Epithelial cell of esophagus (primary cell): ENCODE measurements at regions not wholly inside any gene's neighbourhood (a gene's known extent, or its start where the extent isn't known, plus 50 kb on each side); places are given as distances from the start of the nearest gene placed in this dataset.

Source experiments
- DNase-seq: peaks from one replicate; pipeline ENCODE4 v3.0.0; 2010; ENCODE audit warnings: low read depth
- H3K4me3 ChIP-seq: 2 replicates; pipeline ENCODE4 v1.5.1; 2011; ENCODE audit warnings: mild to moderate bottlenecking, low read length, control low read depth
- TF ChIP-seq, protein P1 (sequence below): IDR thresholded peaks from 2 replicates; pipeline ENCODE4 v1.5.1; 2011; ENCODE audit warnings: low read depth, mild to moderate bottlenecking, low read length, control low read depth, inconsistent platforms; ENCODE audit not compliant: insufficient read depth; ENCODE audit errors: missing control alignments

DNA sequence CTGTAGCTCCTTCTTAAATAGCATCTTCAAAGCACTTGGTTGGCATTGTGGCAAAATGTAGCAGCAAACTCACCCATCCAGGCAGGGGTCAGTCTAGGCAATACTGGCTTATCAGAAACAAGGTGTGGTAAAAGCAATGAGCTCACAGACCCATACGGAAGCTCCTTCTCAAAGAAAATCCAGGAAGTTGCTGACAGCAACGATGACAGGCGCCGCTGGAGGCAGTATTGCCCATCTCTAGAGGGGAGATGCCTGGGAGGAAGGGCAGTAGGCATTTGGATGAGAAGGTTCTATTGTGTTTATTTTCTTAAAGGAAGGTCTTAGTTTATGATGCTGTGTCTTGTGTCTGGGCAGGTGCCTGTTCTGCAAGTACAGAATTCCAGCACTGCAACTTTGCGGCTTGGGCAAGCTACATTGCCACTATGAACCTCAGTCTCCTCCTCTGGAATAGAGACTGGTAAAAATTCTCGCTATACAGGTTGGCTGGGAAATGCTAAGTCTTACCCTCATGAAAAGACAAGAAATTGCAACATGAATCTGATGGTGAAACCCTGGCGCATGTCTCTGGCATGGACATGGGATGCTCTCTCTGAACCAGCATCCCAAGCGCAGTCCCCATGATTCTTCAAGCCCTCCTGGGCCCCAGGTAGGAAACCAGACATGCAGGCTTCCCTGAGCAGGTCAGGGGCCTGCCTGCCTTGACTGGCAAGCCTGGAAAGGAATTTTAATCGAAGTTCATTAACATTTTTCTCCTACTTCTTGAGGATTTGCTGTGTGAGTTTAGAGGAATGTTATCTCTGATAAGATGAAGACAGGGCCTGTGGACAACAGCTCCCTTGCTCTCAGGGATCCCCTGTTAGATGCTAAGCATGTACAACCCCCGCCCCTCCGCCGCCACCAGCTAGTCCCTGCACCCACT lies 156.0 kb downstream of the TFCP2L1 start:
- H3K4me3 ChIP-seq = no peak overlapping the region
- TF ChIP-seq, protein P1, sequence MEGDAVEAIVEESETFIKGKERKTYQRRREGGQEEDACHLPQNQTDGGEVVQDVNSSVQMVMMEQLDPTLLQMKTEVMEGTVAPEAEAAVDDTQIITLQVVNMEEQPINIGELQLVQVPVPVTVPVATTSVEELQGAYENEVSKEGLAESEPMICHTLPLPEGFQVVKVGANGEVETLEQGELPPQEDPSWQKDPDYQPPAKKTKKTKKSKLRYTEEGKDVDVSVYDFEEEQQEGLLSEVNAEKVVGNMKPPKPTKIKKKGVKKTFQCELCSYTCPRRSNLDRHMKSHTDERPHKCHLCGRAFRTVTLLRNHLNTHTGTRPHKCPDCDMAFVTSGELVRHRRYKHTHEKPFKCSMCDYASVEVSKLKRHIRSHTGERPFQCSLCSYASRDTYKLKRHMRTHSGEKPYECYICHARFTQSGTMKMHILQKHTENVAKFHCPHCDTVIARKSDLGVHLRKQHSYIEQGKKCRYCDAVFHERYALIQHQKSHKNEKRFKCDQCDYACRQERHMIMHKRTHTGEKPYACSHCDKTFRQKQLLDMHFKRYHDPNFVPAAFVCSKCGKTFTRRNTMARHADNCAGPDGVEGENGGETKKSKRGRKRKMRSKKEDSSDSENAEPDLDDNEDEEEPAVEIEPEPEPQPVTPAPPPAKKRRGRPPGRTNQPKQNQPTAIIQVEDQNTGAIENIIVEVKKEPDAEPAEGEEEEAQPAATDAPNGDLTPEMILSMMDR = peak; percentile 84
- peak; percentile 72 for DNase-seq

DNA sequence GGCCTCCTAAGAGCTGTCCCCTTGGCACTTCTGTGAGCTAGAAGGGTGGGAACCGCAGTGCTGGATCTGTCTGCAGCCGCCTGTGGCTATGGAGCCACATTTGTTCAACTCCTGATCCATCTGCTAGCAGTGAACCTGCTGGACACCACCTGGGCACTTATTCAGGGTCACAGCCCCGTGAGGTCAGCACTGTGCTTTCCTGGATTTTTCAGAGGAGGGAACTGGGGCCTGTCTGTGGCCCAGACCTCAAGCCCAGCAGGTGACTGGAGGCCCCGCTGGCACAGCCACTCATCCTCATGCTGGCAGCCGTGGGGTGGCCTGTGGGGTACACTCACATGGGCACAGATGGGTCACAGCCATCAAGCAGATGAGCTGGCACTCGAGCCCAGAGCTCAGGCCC lies 155.3 kb downstream of the TFCP2L1 start:
- no peak overlapping the region for H3K4me3 ChIP-seq
- DNase-seq = no peak
- TF ChIP-seq, protein P1 = no peak

DNA sequence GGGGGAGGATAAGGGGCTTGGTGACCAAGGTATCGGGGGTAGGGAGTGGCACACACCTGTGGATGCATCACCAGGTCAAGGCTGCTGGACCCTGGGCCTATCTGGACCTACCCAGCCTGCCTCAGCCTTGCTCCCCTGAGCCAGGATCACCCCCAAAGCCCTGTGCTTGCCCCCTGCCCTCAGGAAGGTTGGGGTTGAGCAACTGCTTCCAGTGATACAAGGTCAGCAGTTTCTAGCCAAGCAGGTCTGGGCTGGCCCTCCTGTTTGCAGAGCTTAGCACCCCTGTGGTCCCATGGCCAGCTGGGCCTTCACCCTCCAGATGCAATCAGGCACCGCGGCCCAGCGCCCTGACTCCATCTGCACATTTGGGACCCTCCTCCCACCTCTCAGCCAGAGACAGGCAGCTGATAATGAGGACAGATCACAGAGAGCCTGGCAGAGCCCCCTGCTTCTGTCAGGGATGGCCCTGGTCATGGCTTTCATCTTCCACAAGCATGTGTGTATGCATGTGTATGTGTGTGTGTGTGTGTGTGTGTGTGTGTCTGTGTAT lies 154.6 kb downstream of the TFCP2L1 start:
- no peak for DNase-seq
- TF ChIP-seq, protein P1 = no peak
- H3K4me3 ChIP-seq = no peak overlapping the region

DNA sequence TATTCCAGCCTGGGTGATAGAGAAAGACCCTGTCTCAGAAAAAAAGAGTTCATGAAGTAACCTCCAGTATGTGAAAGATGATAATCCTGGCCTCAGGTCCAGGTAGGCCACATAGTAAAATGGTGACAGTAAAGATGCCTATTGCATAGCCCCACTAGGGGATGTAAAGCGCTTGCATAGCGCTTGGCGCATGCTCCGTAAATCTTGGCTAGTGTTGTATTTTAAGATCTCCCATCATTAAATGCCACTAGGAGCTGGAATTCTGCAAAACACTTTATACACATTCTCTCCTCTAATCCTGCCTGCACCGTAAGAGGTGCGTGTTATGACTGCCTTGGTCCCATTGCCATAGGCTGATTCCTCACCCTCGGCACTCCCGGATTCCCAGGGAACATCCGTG lies 153.6 kb downstream of the TFCP2L1 start:
- no peak for DNase-seq
- no peak overlapping the region for H3K4me3 ChIP-seq
- TF ChIP-seq, protein P1 = no peak

DNA sequence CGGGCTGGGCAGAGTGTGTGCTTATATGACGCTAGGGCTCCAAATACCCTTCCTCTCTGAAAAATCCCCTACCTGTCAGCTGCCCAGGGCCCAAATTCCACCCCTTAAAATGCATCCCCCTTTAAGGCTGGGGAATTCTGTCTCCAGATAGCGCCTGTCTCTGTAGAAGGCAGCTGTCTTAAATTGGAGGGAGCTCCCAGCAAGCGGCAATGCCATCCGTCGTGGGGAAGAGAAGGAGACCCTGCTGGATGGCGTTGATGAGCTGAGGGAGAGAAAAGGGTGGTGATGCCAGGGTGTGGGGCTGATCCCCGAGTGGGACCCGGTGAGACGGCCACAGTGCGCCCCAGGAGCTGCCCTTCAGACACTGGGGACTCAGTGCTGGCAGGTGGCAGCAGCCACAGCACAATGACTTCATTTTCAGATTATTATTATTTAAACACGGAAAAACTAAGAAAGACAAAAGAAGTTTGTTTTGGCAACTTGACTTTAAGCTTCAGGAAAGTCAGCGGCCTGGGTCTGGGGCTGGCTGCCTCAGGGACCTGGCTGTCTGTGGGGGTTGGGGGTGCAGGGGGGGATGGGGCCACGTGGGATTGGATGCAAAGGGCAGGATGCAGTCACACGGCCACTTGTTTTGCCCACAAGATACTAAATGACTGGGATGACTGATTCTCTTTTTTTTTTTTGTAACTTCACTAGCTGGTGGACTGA lies 152.8 kb downstream of the TFCP2L1 start:
- no peak for DNase-seq
- TF ChIP-seq, protein P1 = no peak
- no peak overlapping the region for H3K4me3 ChIP-seq

DNA sequence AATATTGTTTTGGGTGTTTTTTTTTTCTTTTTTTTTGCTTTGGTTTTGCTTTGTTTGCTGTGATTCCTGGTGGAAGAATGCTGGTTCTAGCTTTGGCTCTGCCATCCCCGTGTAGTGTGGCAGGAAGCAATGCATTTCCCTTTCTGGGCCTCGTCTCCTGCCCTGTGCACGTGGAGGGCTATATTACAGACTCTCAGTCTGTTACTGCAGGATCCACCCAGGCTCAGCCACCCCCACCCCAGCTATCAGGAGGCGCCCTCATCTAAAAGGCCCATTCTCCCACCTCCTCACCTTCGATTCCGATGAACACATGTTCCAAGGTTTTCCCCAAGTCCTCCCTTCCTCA lies 152.3 kb downstream of the TFCP2L1 start:
- DNase-seq = no peak
- TF ChIP-seq, protein P1 = no peak

More for the DNA sequence above, 152.3 kb downstream of the TFCP2L1 start:
- H3K4me3 ChIP-seq = no peak overlapping the region
